ENCODE measurements at regions not wholly inside any gene's neighbourhood (a gene's known extent, or its start where the extent isn't known, plus 50 kb on each side); places are given as distances from the start of the nearest gene placed in this dataset.

- no peaks in the 10 kb centered on the region for H3K36me3 Mint-ChIP-seq (ENCODE audit: unreplicated experiment)
- H3K27ac Mint-ChIP-seq (ENCODE audit: unreplicated experiment): no peak overlapping the region
- H3K4me3 Mint-ChIP-seq (ENCODE audit: unreplicated experiment): no peak overlapping the region
- TF ChIP-seq CTCF (IDR thresholded peaks at IDR 0.05; ENCODE audit: partially characterized antibody, unreplicated experiment): no peak
- peaks cover 5% of the 10 kb centered on the region for H3K4me1 Mint-ChIP-seq (ENCODE audit: low read depth, unreplicated experiment)
- H3K27me3 Mint-ChIP-seq (ENCODE audit: unreplicated experiment): no peaks in the 10 kb centered on the region
- H3K9me3 Mint-ChIP-seq (ENCODE audit: unreplicated experiment): no peaks in the 10 kb centered on the region
- no peak for DNase-seq
Measured at GRCh38 chr16:59905606-59906005, 1171.5 kb upstream of the GOT2 start.

DNA sequence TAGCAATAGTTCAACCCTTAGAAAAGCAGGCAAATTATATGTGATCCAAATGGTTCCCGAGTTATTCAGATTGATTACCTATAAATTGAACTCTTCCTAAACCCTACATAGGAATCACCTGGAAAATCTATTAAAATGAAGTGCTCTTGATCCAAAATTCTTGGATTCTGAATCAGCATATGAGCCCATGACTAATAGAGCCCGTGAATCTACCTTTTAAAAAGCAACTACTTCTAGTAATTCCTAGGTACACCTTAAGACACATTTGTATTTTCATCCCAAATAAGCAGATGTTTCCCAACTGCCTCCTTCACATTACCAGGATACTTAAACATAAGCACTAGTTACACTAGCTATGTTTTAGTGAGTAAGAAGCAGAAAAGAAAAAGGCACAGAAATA is 1171.0 kb upstream of the GOT2 start:
- H3K9me3 Mint-ChIP-seq (ENCODE audit: unreplicated experiment): peaks cover 1% of the 10 kb centered on the region
- no peak for DNase-seq
- H3K27me3 Mint-ChIP-seq (ENCODE audit: unreplicated experiment): no peaks in the 10 kb centered on the region
- no peaks in the 10 kb centered on the region for H3K36me3 Mint-ChIP-seq (ENCODE audit: unreplicated experiment)
- no peak for TF ChIP-seq CTCF (IDR thresholded peaks at IDR 0.05; ENCODE audit: partially characterized antibody, unreplicated experiment)
- peaks cover 5% of the 10 kb centered on the region for H3K4me1 Mint-ChIP-seq (ENCODE audit: low read depth, unreplicated experiment)
- no peak overlapping the region for H3K4me3 Mint-ChIP-seq (ENCODE audit: unreplicated experiment)
- H3K27ac Mint-ChIP-seq (ENCODE audit: unreplicated experiment): no peak overlapping the region

- no peaks in the 10 kb centered on the region for H3K27me3 Mint-ChIP-seq (ENCODE audit: unreplicated experiment)
- TF ChIP-seq CTCF (IDR thresholded peaks at IDR 0.05; ENCODE audit: partially characterized antibody, unreplicated experiment): no peak
- H3K4me1 Mint-ChIP-seq (ENCODE audit: low read depth, unreplicated experiment): no peaks in the 10 kb centered on the region
- H3K27ac Mint-ChIP-seq (ENCODE audit: unreplicated experiment): no peak overlapping the region
- H3K4me3 Mint-ChIP-seq (ENCODE audit: unreplicated experiment): no peak overlapping the region
- peaks cover 1% of the 10 kb centered on the region for H3K9me3 Mint-ChIP-seq (ENCODE audit: unreplicated experiment)
- no peak for DNase-seq
- no peaks in the 10 kb centered on the region for H3K36me3 Mint-ChIP-seq (ENCODE audit: unreplicated experiment)
Measured at GRCh38 chr16:59899940-59900339, 1165.8 kb upstream of the GOT2 start.

- H3K36me3 Mint-ChIP-seq (ENCODE audit: unreplicated experiment): no peaks in the 10 kb centered on the region
- H3K4me3 Mint-ChIP-seq (ENCODE audit: unreplicated experiment): no peak overlapping the region
- no peak for TF ChIP-seq CTCF (IDR thresholded peaks at IDR 0.05; ENCODE audit: partially characterized antibody, unreplicated experiment)
- H3K27ac Mint-ChIP-seq (ENCODE audit: unreplicated experiment): no peak overlapping the region
- H3K4me1 Mint-ChIP-seq (ENCODE audit: low read depth, unreplicated experiment): no peaks in the 10 kb centered on the region
- H3K9me3 Mint-ChIP-seq (ENCODE audit: unreplicated experiment): no peaks in the 10 kb centered on the region
- no peaks in the 10 kb centered on the region for H3K27me3 Mint-ChIP-seq (ENCODE audit: unreplicated experiment)
- no peak for DNase-seq
Measured at GRCh38 chr16:59892376-59892775, 1158.3 kb upstream of the GOT2 start.

DNA sequence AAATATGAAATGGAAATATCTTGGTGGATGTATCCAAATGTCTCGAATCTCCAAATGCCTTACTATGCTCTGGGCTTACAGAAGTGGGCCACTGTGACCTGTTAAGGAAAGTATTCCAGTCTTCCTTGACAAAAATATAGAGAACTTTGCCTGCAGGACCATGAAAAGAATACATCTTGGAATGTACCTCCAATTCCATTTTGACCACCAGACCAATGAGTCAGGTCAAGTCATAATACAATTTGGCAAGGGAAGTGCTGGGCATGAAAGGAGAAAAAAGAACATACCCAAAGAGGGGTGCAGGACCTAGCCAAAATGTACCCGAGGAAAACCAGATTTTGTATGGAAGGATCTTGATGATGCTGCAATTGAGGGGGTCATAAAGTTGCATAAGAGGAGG is 1153.7 kb upstream of the GOT2 start:
- Mint-ChIP-seq H3K27ac (ENCODE audit: unreplicated experiment) (no peak overlapping the region), H3K4me3 (ENCODE audit: unreplicated experiment) (no peak overlapping the region)

More for the DNA sequence above, 1153.7 kb upstream of the GOT2 start:
- no peak for DNase-seq
- Mint-ChIP-seq H3K9me3 (ENCODE audit: unreplicated experiment) (no peaks in the 10 kb centered on the region), H3K27me3 (ENCODE audit: unreplicated experiment) (no peaks in the 10 kb centered on the region), H3K4me1 (ENCODE audit: low read depth, unreplicated experiment) (no peaks in the 10 kb centered on the region), H3K36me3 (ENCODE audit: unreplicated experiment) (no peaks in the 10 kb centered on the region)
- no peak for TF ChIP-seq CTCF (IDR thresholded peaks at IDR 0.05; ENCODE audit: partially characterized antibody, unreplicated experiment)

Data from glutamatergic neuron (in vitro differentiated cells).